Stimulated activated naive CD8-positive, alpha-beta T cell treated with anti-CD3 and anti-CD28 coated beads, Interleukin-15, Interleukin-2, amounts not matched to agents 100 ng/mL and 50 ng/mL, for 24 hours (primary cell): ENCODE measurements at regions not wholly inside any gene's neighbourhood (a gene's known extent, or its start where the extent isn't known, plus 50 kb on each side); places are given as distances from the start of the nearest gene placed in this dataset.

Experiments used
- H3K27ac Mint-ChIP-seq: one replicate; pipeline ENCODE4 v1.8.0; 2021; ENCODE audit warnings: mild to moderate bottlenecking, mixed read lengths
- H3K27me3 Mint-ChIP-seq: one replicate; pipeline ENCODE4 v1.8.0; 2021; ENCODE audit warnings: mixed read lengths
- H3K36me3 Mint-ChIP-seq: one replicate; pipeline ENCODE4 v1.8.0; 2021; ENCODE audit warnings: low read depth, mixed read lengths
- H3K4me1 Mint-ChIP-seq: one replicate; pipeline ENCODE4 v1.8.0; 2021; ENCODE audit warnings: low read depth, mixed read lengths
- H3K4me3 Mint-ChIP-seq: one replicate; pipeline ENCODE4 v1.8.0; 2021; ENCODE audit warnings: mild to moderate bottlenecking, mixed read lengths
- H3K9me3 Mint-ChIP-seq: one replicate; pipeline ENCODE4 v1.8.0; 2021; ENCODE audit warnings: mixed read lengths

GRCh38 chr7:67696124-67696523, 699.5 kb downstream of the TYW1 start:
- Mint-ChIP-seq H3K9me3 (peaks cover 29% of the 10 kb centered on the region), H3K4me1 (no peaks in the 10 kb centered on the region), H3K4me3 (no peak overlapping the region), H3K36me3 (no peaks in the 10 kb centered on the region), H3K27ac (no peak overlapping the region), H3K27me3 (no peaks in the 10 kb centered on the region)

- Mint-ChIP-seq H3K27ac (no peak overlapping the region), H3K4me3 (no peak overlapping the region), H3K36me3 (no peaks in the 10 kb centered on the region), H3K4me1 (no peaks in the 10 kb centered on the region), H3K9me3 (peaks cover 31% of the 10 kb centered on the region), H3K27me3 (no peaks in the 10 kb centered on the region)
These were observed 700.2 kb downstream of the TYW1 start for GRCh38 chr7:67696878-67697277.

- Mint-ChIP-seq H3K4me3 (no peak overlapping the region), H3K27ac (no peak overlapping the region), H3K9me3 (peaks cover 35% of the 10 kb centered on the region), H3K27me3 (no peaks in the 10 kb centered on the region), H3K4me1 (no peaks in the 10 kb centered on the region), H3K36me3 (no peaks in the 10 kb centered on the region)
These were observed 701.7 kb downstream of the TYW1 start for GRCh38 chr7:67698354-67698753.

GRCh38 chr7:67705850-67706249, 709.2 kb downstream of the TYW1 start:
- Mint-ChIP-seq H3K27me3 (no peaks in the 10 kb centered on the region), H3K9me3 (peaks cover 20% of the 10 kb centered on the region), H3K36me3 (no peaks in the 10 kb centered on the region), H3K27ac (no peak overlapping the region), H3K4me3 (no peak overlapping the region), H3K4me1 (no peaks in the 10 kb centered on the region)

- Mint-ChIP-seq H3K27me3 (no peaks in the 10 kb centered on the region), H3K9me3 (peaks cover 23% of the 10 kb centered on the region), H3K4me3 (no peak overlapping the region), H3K4me1 (no peaks in the 10 kb centered on the region), H3K27ac (no peak overlapping the region), H3K36me3 (no peaks in the 10 kb centered on the region)
These were observed 715.1 kb downstream of the TYW1 start for GRCh38 chr7:67711706-67712105.

GRCh38 chr7:67713451-67714056, 716.9 kb downstream of the TYW1 start:
- H3K36me3 Mint-ChIP-seq: no peaks in the 10 kb centered on the region
- peaks cover 19% of the 10 kb centered on the region for H3K9me3 Mint-ChIP-seq
- H3K4me1 Mint-ChIP-seq: no peaks in the 10 kb centered on the region
- H3K27me3 Mint-ChIP-seq: no peaks in the 10 kb centered on the region
- no peak overlapping the region for H3K27ac Mint-ChIP-seq
- H3K4me3 Mint-ChIP-seq: no peak overlapping the region

- no peaks in the 10 kb centered on the region for H3K27me3 Mint-ChIP-seq
- peaks cover 11% of the 10 kb centered on the region for H3K9me3 Mint-ChIP-seq
- H3K36me3 Mint-ChIP-seq: no peaks in the 10 kb centered on the region
- no peak overlapping the region for H3K4me3 Mint-ChIP-seq
- no peak overlapping the region for H3K27ac Mint-ChIP-seq
- no peaks in the 10 kb centered on the region for H3K4me1 Mint-ChIP-seq
These were observed 720.1 kb downstream of the TYW1 start for GRCh38 chr7:67716729-67717128.

GRCh38 chr7:67723591-67723990, 727.0 kb downstream of the TYW1 start:
- Mint-ChIP-seq H3K27me3 (no peaks in the 10 kb centered on the region), H3K9me3 (peaks cover 22% of the 10 kb centered on the region), H3K27ac (no peak overlapping the region), H3K4me1 (no peaks in the 10 kb centered on the region), H3K4me3 (no peak overlapping the region), H3K36me3 (no peaks in the 10 kb centered on the region)

GRCh38 chr7:67724435-67724834, 727.8 kb downstream of the TYW1 start:
- Mint-ChIP-seq H3K27ac (no peak overlapping the region), H3K27me3 (no peaks in the 10 kb centered on the region), H3K4me3 (no peak overlapping the region), H3K9me3 (peaks cover 27% of the 10 kb centered on the region), H3K4me1 (no peaks in the 10 kb centered on the region), H3K36me3 (no peaks in the 10 kb centered on the region)

- H3K4me3 Mint-ChIP-seq: no peak overlapping the region
- no peaks in the 10 kb centered on the region for H3K4me1 Mint-ChIP-seq
- no peaks in the 10 kb centered on the region for H3K27me3 Mint-ChIP-seq
- peaks cover 27% of the 10 kb centered on the region for H3K9me3 Mint-ChIP-seq
- H3K36me3 Mint-ChIP-seq: no peaks in the 10 kb centered on the region
- no peak overlapping the region for H3K27ac Mint-ChIP-seq
These were observed 728.3 kb downstream of the TYW1 start for GRCh38 chr7:67724955-67725354.

GRCh38 chr7:67725423-67725822, 728.8 kb downstream of the TYW1 start:
- no peak overlapping the region for H3K4me3 Mint-ChIP-seq

GRCh38 chr7:67729771-67730170, 733.1 kb downstream of the TYW1 start:
- H3K4me1 Mint-ChIP-seq: no peaks in the 10 kb centered on the region

More at GRCh38 chr7:67725423-67725822, 728.8 kb downstream of the TYW1 start:
- H3K27me3 Mint-ChIP-seq: no peaks in the 10 kb centered on the region
- H3K4me1 Mint-ChIP-seq: no peaks in the 10 kb centered on the region
- peaks cover 26% of the 10 kb centered on the region for H3K9me3 Mint-ChIP-seq
- H3K36me3 Mint-ChIP-seq: no peaks in the 10 kb centered on the region
- H3K27ac Mint-ChIP-seq: no peak overlapping the region

GRCh38 chr7:67731704-67732103, 735.1 kb downstream of the TYW1 start:
- no peaks in the 10 kb centered on the region for H3K4me1 Mint-ChIP-seq
- no peak overlapping the region for H3K4me3 Mint-ChIP-seq
- H3K9me3 Mint-ChIP-seq: peaks cover 19% of the 10 kb centered on the region
- no peaks in the 10 kb centered on the region for H3K36me3 Mint-ChIP-seq
- H3K27me3 Mint-ChIP-seq: no peaks in the 10 kb centered on the region
- H3K27ac Mint-ChIP-seq: no peak overlapping the region

More at GRCh38 chr7:67729771-67730170, 733.1 kb downstream of the TYW1 start:
- no peaks in the 10 kb centered on the region for H3K27me3 Mint-ChIP-seq
- H3K9me3 Mint-ChIP-seq: peaks cover 25% of the 10 kb centered on the region
- H3K36me3 Mint-ChIP-seq: no peaks in the 10 kb centered on the region
- no peak overlapping the region for H3K4me3 Mint-ChIP-seq
- H3K27ac Mint-ChIP-seq: no peak overlapping the region

GRCh38 chr7:67732898-67733297, 736.3 kb downstream of the TYW1 start:
- no peak overlapping the region for H3K4me3 Mint-ChIP-seq
- H3K9me3 Mint-ChIP-seq: peaks cover 20% of the 10 kb centered on the region
- H3K27ac Mint-ChIP-seq: no peak overlapping the region
- no peaks in the 10 kb centered on the region for H3K36me3 Mint-ChIP-seq
- H3K4me1 Mint-ChIP-seq: no peaks in the 10 kb centered on the region
- no peaks in the 10 kb centered on the region for H3K27me3 Mint-ChIP-seq

GRCh38 chr7:67738145-67738544, 741.5 kb downstream of the TYW1 start:
- H3K4me3 Mint-ChIP-seq: no peak overlapping the region
- no peaks in the 10 kb centered on the region for H3K27me3 Mint-ChIP-seq
- peaks cover 13% of the 10 kb centered on the region for H3K9me3 Mint-ChIP-seq
- H3K36me3 Mint-ChIP-seq: no peaks in the 10 kb centered on the region
- H3K27ac Mint-ChIP-seq: no peak overlapping the region
- no peaks in the 10 kb centered on the region for H3K4me1 Mint-ChIP-seq

GRCh38 chr7:67738958-67739357, 742.3 kb downstream of the TYW1 start:
- no peak overlapping the region for H3K27ac Mint-ChIP-seq
- no peaks in the 10 kb centered on the region for H3K36me3 Mint-ChIP-seq
- H3K4me1 Mint-ChIP-seq: no peaks in the 10 kb centered on the region
- peaks cover 13% of the 10 kb centered on the region for H3K9me3 Mint-ChIP-seq
- H3K4me3 Mint-ChIP-seq: no peak overlapping the region
- H3K27me3 Mint-ChIP-seq: no peaks in the 10 kb centered on the region
